Hepatocyte (in vitro differentiated cells): ENCODE measurements at regions not wholly inside any gene's neighbourhood (a gene's known extent, or its start where the extent isn't known, plus 50 kb on each side); places are given as distances from the start of the nearest gene placed in this dataset.

Experiments
- CTCF ChIP-seq: fragments of 200-600 bp; sonication (generic); IDR thresholded peaks from 2 replicates; pipeline ENCODE4 v1.5.1; 2016; ENCODE audit warnings: antibody characterized with exemption, mild to moderate bottlenecking; ENCODE audit not compliant: poor library complexity
- EZH2 ChIP-seq: fragments of 200-600 bp; sonication (generic); IDR thresholded peaks from 2 replicates; pipeline ENCODE4 v1.6.1; 2016; ENCODE audit warnings: antibody characterized with exemption, mild to moderate bottlenecking, borderline replicate concordance
- EZH2phosphoT487 ChIP-seq: fragments of 200-600 bp; sonication (generic); IDR thresholded peaks from one replicate; pipeline ENCODE4 v1.6.1; 2018; ENCODE audit warnings: antibody characterized with exemption, mild to moderate bottlenecking, low read depth, moderate library complexity; ENCODE audit not compliant: unreplicated experiment, severe bottlenecking

- TF ChIP-seq CTCF = no peak
- TF ChIP-seq EZH2 = no peak
- TF ChIP-seq EZH2phosphoT487 = no peak
These were observed 226.7 kb downstream of the NPHP4 start for GRCh38 chr1:5765483-5765882.
